Ishikawa (cell line): ENCODE measurements at regions not wholly inside any gene's neighbourhood (a gene's known extent, or its start where the extent isn't known, plus 50 kb on each side); places are given as distances from the start of the nearest gene placed in this dataset.

Source experiments
- CEBPB ChIP-seq: IDR thresholded peaks from 2 replicates; pipeline ENCODE4 v1.6.1; 2012
- CREB1 ChIP-seq: IDR thresholded peaks from 2 replicates; pipeline ENCODE4 v1.6.1; 2012; ENCODE audit warnings: low read depth
- EGR1 ChIP-seq: IDR thresholded peaks from 2 replicates; pipeline ENCODE4 v1.6.1; 2012
- EP300 ChIP-seq: IDR thresholded peaks from 2 replicates; pipeline ENCODE4 v1.6.1; 2012; ENCODE audit warnings: borderline replicate concordance
- FOXM1 ChIP-seq: IDR thresholded peaks from 2 replicates; pipeline ENCODE4 v1.6.1; 2012; ENCODE audit warnings: low read depth, borderline replicate concordance
- MAX ChIP-seq: IDR thresholded peaks from 2 replicates; pipeline ENCODE4 v1.6.1; 2012
- RAD21 ChIP-seq: IDR thresholded peaks from 2 replicates; pipeline ENCODE4 v1.6.1; 2012; ENCODE audit warnings: low read depth
- REST ChIP-seq: IDR thresholded peaks from 2 replicates; pipeline ENCODE4 v1.6.1; 2012; ENCODE audit warnings: low read depth, mild to moderate bottlenecking
- TAF1 ChIP-seq: IDR thresholded peaks from 2 replicates; pipeline ENCODE4 v1.6.1; 2012; ENCODE audit warnings: low read depth, mild to moderate bottlenecking
- TCF12 ChIP-seq: IDR thresholded peaks from 2 replicates; pipeline ENCODE4 v1.6.1; 2012; ENCODE audit warnings: low read depth
- TEAD4 ChIP-seq: IDR thresholded peaks from 2 replicates; pipeline ENCODE4 v1.6.1; 2012
- YY1 ChIP-seq: IDR thresholded peaks from 2 replicates; pipeline ENCODE4 v1.6.1; 2012; ENCODE audit warnings: low read depth
- ZBTB7A ChIP-seq: IDR thresholded peaks from 2 replicates; pipeline ENCODE4 v1.6.1; 2012; ENCODE audit warnings: low read depth

GRCh38 chr10:117731121-117731791, 188.7 kb downstream of the EMX2 start:
- no peak for TF ChIP-seq EGR1
- TF ChIP-seq MAX: no peak
- TF ChIP-seq TEAD4: no peak
- TF ChIP-seq CEBPB: no peak
- TF ChIP-seq RAD21: no peak
- no peak for TF ChIP-seq TAF1
- TF ChIP-seq EP300: no peak
- no peak for TF ChIP-seq YY1
- no peak for TF ChIP-seq REST
- no peak for TF ChIP-seq TCF12
- TF ChIP-seq FOXM1: no peak
- no peak for TF ChIP-seq CREB1
- TF ChIP-seq ZBTB7A: no peak
